LNCAP (cell line): ENCODE measurements at regions not wholly inside any gene's neighbourhood (a gene's known extent, or its start where the extent isn't known, plus 50 kb on each side); places are given as distances from the start of the nearest gene placed in this dataset.

Source experiments
- CTCF ChIP-seq: fragments of 450-650 bp; IDR thresholded peaks from 2 replicates; pipeline ENCODE4 v1.5.1; 2017; ENCODE audit warnings: mild to moderate bottlenecking

GRCh38 chr6:169912266-169913095 lies 161.1 kb downstream of the ERMARD start:
- no peak for TF ChIP-seq CTCF

- no peak for TF ChIP-seq CTCF
Measured at GRCh38 chr6:169911264-169912263, 160.1 kb downstream of the ERMARD start.

GRCh38 chr6:169909113-169909512 lies 157.7 kb downstream of the ERMARD start:
- TF ChIP-seq CTCF: no peak

- no peak for TF ChIP-seq CTCF
Measured at GRCh38 chr6:169908403-169908933, 157.0 kb downstream of the ERMARD start.

GRCh38 chr6:169907419-169908115 lies 156.1 kb downstream of the ERMARD start:
- TF ChIP-seq CTCF: no peak

GRCh38 chr6:169906688-169907418 lies 155.4 kb downstream of the ERMARD start:
- TF ChIP-seq CTCF: no peak
